Activated CD4-positive, alpha-beta T cell treated with anti-CD3 and anti-CD28 coated beads, Interleukin-2, amount 50 U/mL, for 24 hours (primary cell): ENCODE measurements at regions not wholly inside any gene's neighbourhood (a gene's known extent, or its start where the extent isn't known, plus 50 kb on each side); places are given as distances from the start of the nearest gene placed in this dataset.
"Not testable (repeated sequence)": the region's sequence is repeated elsewhere in the genome, so short reads cannot be mapped to it uniquely, and the experiment has no call there.

Experiments
- DNase-seq, 2 donors: peaks; one replicate each; pipeline ENCODE4 v3.0.0-alpha.2; 2020; ENCODE audit warnings: low read depth in 1 of 2, low spot score in 1 of 2

- DNase-seq: no peak
Measured at GRCh38 chr3:43838009-43838758, 147.4 kb downstream of the ABHD5 start.

DNA sequence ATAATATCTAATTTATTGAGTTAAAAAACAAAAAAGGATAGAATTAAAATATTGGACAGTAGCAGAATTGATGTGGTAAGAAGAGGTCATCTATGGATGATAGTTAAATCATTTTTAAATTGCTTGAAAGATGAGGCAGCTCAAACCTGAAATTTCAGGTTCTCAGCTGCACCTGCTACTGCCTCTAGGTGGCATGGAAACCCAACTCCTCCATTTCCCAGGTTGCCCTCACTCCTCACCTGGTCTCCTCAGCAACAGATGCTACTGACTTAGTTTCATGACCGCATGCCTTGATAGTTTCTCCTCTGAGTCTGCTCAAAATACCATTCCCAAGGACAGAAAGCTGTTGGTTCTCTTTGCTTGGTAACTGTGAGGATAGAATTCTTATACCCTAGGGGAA, 148.1 kb downstream of the ABHD5 start:
- no peak for DNase-seq

DNA sequence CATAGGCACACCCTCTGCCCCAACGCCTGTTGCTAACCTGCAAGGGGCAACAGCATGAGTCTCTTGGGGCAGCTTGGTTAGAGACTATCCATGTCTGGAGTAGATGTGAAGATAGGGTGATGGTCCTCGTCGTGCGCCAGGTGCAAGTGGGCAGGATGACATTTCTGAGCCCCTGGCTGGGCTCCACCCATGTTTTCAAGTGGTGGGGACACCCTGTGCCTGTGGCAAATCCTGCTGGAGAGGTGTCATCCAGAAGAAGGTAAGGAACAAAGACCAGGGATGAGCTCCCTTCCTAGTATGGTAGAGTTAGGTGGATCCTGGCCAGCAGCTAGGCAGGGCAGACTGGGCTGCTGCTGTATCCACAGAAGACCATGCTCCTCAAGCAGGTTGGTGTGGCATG, 152.6 kb downstream of the ABHD5 start:
- no peak for DNase-seq

- DNase-seq: no peak
Measured at GRCh38 chr3:43844757-43845156, 154.0 kb downstream of the ABHD5 start.

GRCh38 chr3:43845553-43845952, 154.8 kb downstream of the ABHD5 start:
- DNase-seq: not testable (repeated sequence)

- no peak for DNase-seq
Measured at GRCh38 chr3:43852066-43852465, 161.3 kb downstream of the ABHD5 start.

DNA sequence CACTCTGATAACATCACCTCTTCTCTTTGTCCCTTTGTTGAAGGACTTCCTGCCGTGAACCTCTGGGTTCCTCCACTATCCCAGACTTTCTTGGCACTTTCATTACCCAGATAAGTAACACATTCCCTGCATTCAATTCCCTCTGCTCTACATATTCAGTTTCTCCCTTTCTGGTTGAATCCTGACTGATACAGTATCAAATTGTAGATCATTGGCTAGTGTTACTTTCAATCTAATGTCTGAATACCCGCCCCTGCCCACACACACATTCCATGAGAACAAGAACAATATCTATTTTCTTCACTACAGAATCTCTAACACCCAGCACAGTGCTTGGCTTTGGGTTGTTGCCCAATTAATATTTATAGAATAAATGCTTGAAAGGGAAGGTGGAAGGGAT, 163.5 kb downstream of the ABHD5 start:
- DNase-seq: no peak

DNA sequence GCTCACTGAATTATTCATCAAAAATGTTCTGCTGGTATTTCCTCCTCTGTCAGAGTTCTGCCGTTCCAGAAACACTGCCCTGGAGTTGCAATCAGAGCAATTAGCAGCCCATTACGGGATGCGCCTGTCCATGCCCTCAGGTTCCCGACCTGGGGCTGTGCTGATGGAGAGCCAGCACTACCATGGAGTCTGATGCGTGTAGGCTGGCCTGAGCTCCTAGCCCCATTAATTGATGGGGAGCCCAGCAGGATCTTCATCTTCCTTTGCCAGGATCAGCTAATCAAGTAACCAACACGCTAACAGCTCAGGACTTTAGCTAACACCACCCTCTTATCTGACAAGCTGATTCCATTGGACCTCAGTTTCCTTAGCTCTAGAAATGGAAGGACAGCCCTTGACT, 164.2 kb downstream of the ABHD5 start:
- DNase-seq: no peak

- DNase-seq: peak in 1 of 2 donors; percentile 41
Measured at GRCh38 chr3:43855674-43856299, 165.0 kb downstream of the ABHD5 start.

DNA sequence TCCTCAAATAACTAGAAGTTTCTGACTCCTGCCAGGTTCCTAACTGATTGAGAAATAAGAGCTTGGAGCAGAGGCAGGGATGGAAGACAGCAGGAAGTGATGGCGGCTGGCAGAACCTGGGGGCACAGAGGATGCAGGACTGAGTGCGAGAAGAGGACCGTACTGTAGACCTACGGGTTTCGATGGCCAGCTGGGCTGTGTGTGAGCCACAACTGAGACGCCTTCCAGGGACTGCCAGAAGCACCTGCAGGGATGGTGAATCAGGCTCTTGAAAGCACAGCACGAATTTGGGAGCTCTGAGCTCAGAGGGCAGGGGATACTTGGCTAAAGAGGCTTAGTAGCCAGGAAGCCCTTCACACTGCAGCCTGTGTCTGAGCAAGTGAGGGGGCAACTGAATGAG, 165.6 kb downstream of the ABHD5 start:
- DNase-seq: no peak

DNA sequence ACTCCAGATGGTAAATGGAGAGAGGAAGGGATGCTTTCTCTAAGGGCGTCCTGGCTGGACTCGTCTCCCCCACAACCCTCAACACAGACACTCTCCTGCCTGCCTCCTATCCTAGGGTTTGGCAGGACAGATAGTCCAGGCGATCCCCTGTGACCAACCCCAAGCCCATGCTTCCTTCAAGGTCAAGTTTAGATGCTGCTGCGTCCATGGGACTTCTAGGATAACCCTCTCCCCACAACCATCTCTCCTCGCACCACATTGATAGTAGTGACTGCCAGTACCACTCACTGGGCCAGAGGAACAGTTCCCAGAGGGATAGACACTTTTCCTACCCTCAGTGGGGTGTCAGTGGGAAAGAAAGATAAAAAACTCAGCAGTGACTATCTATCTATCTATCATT, 166.0 kb downstream of the ABHD5 start:
- DNase-seq: no peak

DNA sequence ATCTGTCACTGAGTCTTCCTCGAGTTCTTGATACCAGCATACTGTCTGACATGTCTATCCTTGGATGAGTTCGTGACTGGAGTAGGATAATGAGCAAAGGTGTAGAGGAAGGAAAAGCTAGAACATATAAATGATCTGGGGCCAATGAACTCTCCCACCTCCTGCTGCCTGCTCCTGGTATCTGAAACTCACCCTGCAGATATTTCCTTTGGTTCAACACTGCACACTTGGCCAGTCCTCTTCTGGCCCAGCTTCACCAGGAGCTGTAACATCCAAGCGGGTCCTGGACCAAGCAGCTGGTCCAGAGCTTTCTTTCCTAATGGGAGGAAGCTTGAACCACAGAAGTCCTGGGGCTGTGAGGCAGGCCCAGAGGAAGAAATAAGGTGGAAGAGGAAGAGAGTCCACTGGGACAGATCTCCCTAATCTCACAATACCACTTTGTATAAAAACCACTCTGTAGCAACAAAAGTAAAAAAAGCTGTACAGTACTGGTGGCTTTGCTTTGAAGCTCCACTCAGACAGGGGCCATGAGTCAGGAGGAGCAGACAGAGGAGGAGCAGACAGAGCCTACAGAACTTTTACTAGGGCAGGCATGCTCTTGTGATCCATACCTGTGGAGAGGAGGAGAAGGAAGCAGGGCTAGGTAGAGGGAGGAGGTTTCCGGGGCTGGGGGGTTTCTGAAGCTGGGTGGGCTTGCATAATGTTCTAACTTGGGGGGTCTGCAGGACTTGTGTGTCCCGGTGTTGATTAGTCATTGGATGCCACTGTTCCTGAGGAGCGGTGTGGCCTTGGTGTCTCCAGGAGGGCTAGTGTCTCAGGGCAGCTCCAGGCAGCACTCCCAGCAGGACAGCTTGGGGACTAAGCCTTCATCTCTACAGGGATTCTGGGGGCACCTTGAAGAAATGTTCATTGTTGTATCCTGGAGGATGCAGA, 166.9 kb downstream of the ABHD5 start:
- DNase-seq: no peak

DNA sequence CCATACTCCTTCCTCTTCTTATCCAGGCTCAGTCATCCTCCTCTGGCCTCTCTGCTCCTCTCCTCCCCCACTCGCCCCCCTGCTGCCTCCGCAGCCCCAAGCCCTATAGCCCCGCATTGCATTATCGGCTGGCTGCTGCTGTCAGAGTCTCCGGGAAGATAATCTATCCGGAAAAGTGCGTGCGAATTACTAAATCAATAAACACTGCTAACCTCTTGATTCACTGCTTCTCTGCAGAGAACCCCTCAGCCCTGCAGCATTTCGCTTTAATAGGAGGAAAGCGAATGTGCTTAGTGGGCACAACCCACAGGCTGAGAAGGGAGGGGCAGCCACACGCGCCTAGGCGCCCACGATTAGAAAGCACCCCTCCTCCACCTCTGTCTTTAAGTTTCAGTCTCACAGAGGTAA, 167.6 kb downstream of the ABHD5 start:
- no peak for DNase-seq

GRCh38 chr3:43859766-43860165, 169.0 kb downstream of the ABHD5 start:
- DNase-seq: no peak

GRCh38 chr3:43861635-43862034, 170.9 kb downstream of the ABHD5 start:
- DNase-seq: no peak

DNA sequence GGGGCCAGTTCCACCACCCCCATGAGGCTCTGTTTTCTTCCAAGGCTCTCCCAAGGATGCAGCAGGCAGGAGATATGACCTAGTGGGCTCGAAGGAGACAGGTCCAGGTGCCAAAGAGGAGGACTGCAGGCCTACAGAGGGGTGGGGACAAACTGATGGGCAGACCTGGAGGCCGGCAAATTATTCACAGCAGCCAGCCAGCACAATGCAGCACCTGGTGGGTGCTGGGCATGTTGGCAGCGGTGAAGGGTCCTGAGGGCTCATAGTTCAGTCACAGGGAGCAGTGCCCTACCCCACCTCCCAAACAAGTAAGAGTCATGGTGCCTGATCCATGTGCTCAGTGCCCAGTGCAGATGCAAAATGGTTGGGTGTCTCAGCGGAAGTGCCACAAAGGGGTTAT, 171.7 kb downstream of the ABHD5 start:
- no peak for DNase-seq

GRCh38 chr3:43862992-43863805, 172.5 kb downstream of the ABHD5 start:
- DNase-seq: no peak

GRCh38 chr3:43863966-43864933, 173.5 kb downstream of the ABHD5 start:
- DNase-seq: no peak

DNA sequence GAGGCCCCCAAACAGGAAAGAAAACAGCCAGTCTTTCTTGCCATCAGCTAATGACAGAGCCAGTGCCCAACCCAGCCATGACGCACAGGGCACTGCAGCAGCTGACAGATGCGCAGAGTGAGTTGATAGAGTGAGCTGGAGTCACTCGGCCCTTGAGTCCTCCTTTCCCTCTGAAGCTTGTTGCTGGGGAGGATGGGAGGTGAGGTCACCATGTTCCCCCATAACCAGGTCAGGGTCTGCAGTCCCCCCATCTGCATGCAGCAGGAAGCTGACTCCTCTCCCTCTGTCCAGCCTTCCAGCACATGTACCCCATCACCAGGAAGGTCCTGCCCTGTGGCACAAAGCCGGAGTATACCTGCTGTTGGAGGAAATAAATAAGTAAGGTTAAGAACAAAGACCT, 174.6 kb downstream of the ABHD5 start:
- DNase-seq: no peak
